ENCODE measurements at regions not wholly inside any gene's neighbourhood (a gene's known extent, or its start where the extent isn't known, plus 50 kb on each side); places are given as distances from the start of the nearest gene placed in this dataset.
"Not testable (repeated sequence)": the region's sequence is repeated elsewhere in the genome, so short reads cannot be mapped to it uniquely, and the experiment has no call there.

GRCh38 chr9:25752398-25752797 is 74.2 kb upstream of the TUSC1 start:
- no peak for TF ChIP-seq POLR2A (IDR thresholded peaks at IDR 0.05)
- TF ChIP-seq CTCF (IDR thresholded peaks at IDR 0.05): no peak
- Histone ChIP-seq H3K27ac (no peak overlapping the region), H3K36me3 (no peaks in the 10 kb centered on the region), H3K4me1 (no peaks in the 10 kb centered on the region), H3K4me3 (no peak overlapping the region), H3K9me3 (no peaks in the 10 kb centered on the region), H3K27me3 (no peaks in the 10 kb centered on the region)
- no peak for DNase-seq
- intact Hi-C loops (cut with DNase I; ENCODE audit: low total_unique reads): no loop called here

GRCh38 chr9:25742256-25742655 is 64.0 kb upstream of the TUSC1 start:
- intact Hi-C loops (cut with DNase I; ENCODE audit: low total_unique reads): no loop called here

GRCh38 chr9:25733336-25733982 is 55.2 kb upstream of the TUSC1 start:
- TF ChIP-seq POLR2A (IDR thresholded peaks at IDR 0.05) (no peak), CTCF (IDR thresholded peaks at IDR 0.05) (no peak)
- no peak for DNase-seq
- H3K4me1 ChIP-seq: no peaks in the 10 kb centered on the region

More at GRCh38 chr9:25742256-25742655, 64.0 kb upstream of the TUSC1 start:
- H3K27me3 ChIP-seq: no peaks in the 10 kb centered on the region
- TF ChIP-seq POLR2A (IDR thresholded peaks at IDR 0.05): no peak
- no peak for TF ChIP-seq CTCF (IDR thresholded peaks at IDR 0.05)
- no peak overlapping the region for H3K4me3 ChIP-seq
- no peak overlapping the region for H3K27ac ChIP-seq
- peaks cover 0 to 2% of the 10 kb centered on the region in 2 donors for H3K9me3 ChIP-seq
- H3K36me3 ChIP-seq: no peaks in the 10 kb centered on the region
- no peaks in the 10 kb centered on the region for H3K4me1 ChIP-seq
- no peak for DNase-seq

GRCh38 chr9:25731895-25732794 is 53.9 kb upstream of the TUSC1 start:
- intact Hi-C loops (cut with DNase I; ENCODE audit: low total_unique reads); H3K27me3 ChIP-seq; H3K4me3 ChIP-seq; H3K9me3 ChIP-seq; H3K36me3 ChIP-seq; H3K4me1 ChIP-seq; DNase-seq; H3K27ac ChIP-seq: not testable (repeated sequence)

More at GRCh38 chr9:25733336-25733982, 55.2 kb upstream of the TUSC1 start:
- intact Hi-C loops (cut with DNase I; ENCODE audit: low total_unique reads): no loop called here
- Histone ChIP-seq H3K9me3 (peaks cover 0 to 2% of the 10 kb centered on the region in 2 donors), H3K36me3 (no peaks in the 10 kb centered on the region), H3K27ac (no peak overlapping the region), H3K4me3 (no peak overlapping the region), H3K27me3 (no peaks in the 10 kb centered on the region)
